HCT116 (cell line): ENCODE measurements at regions not wholly inside any gene's neighbourhood (a gene's known extent, or its start where the extent isn't known, plus 50 kb on each side); places are given as distances from the start of the nearest gene placed in this dataset.

Source experiments
- ATAC-seq: fragments of 200-7000 bp; cut with Tn5 transposase; 2 replicates; pipeline ENCODE4 v1.9.1; 2020; ENCODE audit warnings: mild to moderate bottlenecking, moderate library complexity
- BruUV-seq: library from RNA; stranded (reverse); fragments of 400-500 nt; replicated peaks from 2 replicates; lab custom pipeline; 2021; lab: Mats Ljungman, UMichigan
- CTCF ChIA-PET: fragments of 300-600 bp; sonication (Branson Sonifier 250); formaldehyde crosslinking; loops from one replicate; lab custom pipeline; 2021; ENCODE audit warnings: antibody characterized with exemption; lab: Charles Lee
- POLR2A ChIA-PET: fragments of 300-600, 350-600 bp; sonication (Branson Sonifier 250); formaldehyde crosslinking; loops from one replicate; lab custom pipeline; 2021; ENCODE audit warnings: antibody characterized with exemption; lab: Charles Lee
- RAD21 ChIA-PET, 2 experiments: fragments of 300-600 bp; sonication (Branson Sonifier 250); formaldehyde crosslinking; loops; one replicate each; lab custom pipeline; 2023; ENCODE audit warnings: low total read pairs in 2 of 2; ENCODE audit not compliant: uncharacterized antibody in 2 of 2, unreplicated experiment in 2 of 2, low non-redundant PET in 1 of 2; lab: Charles Lee
- DNase-seq: peaks from one replicate; pipeline ENCODE4 v3.0.0-alpha.2; 2010; ENCODE audit warnings: low read depth, low spot score
- H2AFZ ChIP-seq: fragments of 200-600 bp; shearing (Covaris generic), sonication (generic); 2 replicates; pipeline ENCODE4 v1.6.1; 2017; ENCODE audit warnings: low read depth, mixed run types, mixed read lengths, antibody characterized with exemption, low read length; ENCODE audit not compliant: poor library complexity, severe bottlenecking
- H3K27ac ChIP-seq: 2 replicates; pipeline ENCODE4 v1.5.1; 2012; ENCODE audit warnings: low read depth, low read length
- H3K27me3 ChIP-seq: fragments of 200-600 bp; sonication (generic); 2 replicates; pipeline ENCODE4 v1.6.1; 2016; ENCODE audit warnings: mixed run types, low read length, mixed read lengths; ENCODE audit not compliant: insufficient read depth
- H3K36me3 ChIP-seq, 2 experiments: fragments of 200-500 bp in 1 of 2; fragments of 200-600 bp in 1 of 2; sonication (Bioruptor generic) in 1 of 2; sonication (generic) in 1 of 2; 2 replicates each; pipeline versions ENCODE4 v1.5.1 to v1.6.1; 2014 to 2016; ENCODE audit warnings: low read length in 2 of 2, inconsistent platforms in 1 of 2, mixed read lengths in 1 of 2, mixed run types in 1 of 2; ENCODE audit not compliant: insufficient read depth in 2 of 2, control insufficient read depth in 1 of 2
- H3K4me1 ChIP-seq, 2 experiments: fragments of 200-600 bp in 1 of 2; sonication (generic) in 1 of 2; 2 replicates each; pipeline versions ENCODE4 v1.5.1 to v1.6.1; 2012 to 2017; ENCODE audit warnings: low read length in 2 of 2, inconsistent platforms in 1 of 2, mild to moderate bottlenecking in 1 of 2, mixed read lengths in 1 of 2, mixed run types in 1 of 2, moderate library complexity in 1 of 2; ENCODE audit not compliant: insufficient read depth in 2 of 2, control insufficient read depth in 1 of 2
- H3K4me2 ChIP-seq: fragments of 200-600 bp; sonication (generic); 2 replicates; pipeline ENCODE4 v1.6.1; 2017; ENCODE audit warnings: mixed run types, low read length, mixed read lengths
- H3K4me3 ChIP-seq, 2 experiments: fragments of 200-600 bp in 1 of 2; sonication (generic) in 1 of 2; replicated peaks in 1 of 2; 2 replicates each; pipeline ENCODE4 v1.5.1; 2011 to 2016; ENCODE audit warnings: low read length in 2 of 2, control low read depth in 1 of 2, low read depth in 1 of 2, mild to moderate bottlenecking in 1 of 2, mixed read lengths in 1 of 2, mixed run types in 1 of 2
- H3K79me2 ChIP-seq: fragments of 200-600 bp; sonication (generic); 2 replicates; pipeline ENCODE4 v1.6.1; 2017; ENCODE audit warnings: mild to moderate bottlenecking, mixed run types, low read length, moderate library complexity, mixed read lengths; ENCODE audit not compliant: insufficient read depth
- H3K9ac ChIP-seq: fragments of 200-600 bp; sonication (generic); 2 replicates; pipeline ENCODE4 v1.6.1; 2016; ENCODE audit warnings: low read length, mixed read lengths
- H3K9me2 ChIP-seq: fragments of 200-600 bp; sonication (generic), shearing (Covaris generic); 2 replicates; pipeline ENCODE4 v1.6.1; 2017; ENCODE audit warnings: mixed run types, mild to moderate bottlenecking, moderate library complexity; ENCODE audit not compliant: insufficient read depth
- H3K9me3 ChIP-seq, 2 experiments: fragments of 200-500 bp in 1 of 2; fragments of 200-600 bp in 1 of 2; sonication (Bioruptor generic) in 1 of 2; sonication (generic) in 1 of 2; 2 replicates each; pipeline ENCODE4 v1.6.1; 2014 to 2017; ENCODE audit warnings: low read length in 2 of 2, mixed read lengths in 2 of 2, inconsistent platforms in 1 of 2, low read depth in 1 of 2, mild to moderate bottlenecking in 1 of 2, mixed run types in 1 of 2, moderate library complexity in 1 of 2; ENCODE audit not compliant: control insufficient read depth in 1 of 2, insufficient read depth in 1 of 2
- H4K20me1 ChIP-seq: fragments of 200-600 bp; sonication (generic), shearing (Covaris generic); 2 replicates; pipeline ENCODE4 v1.6.1; 2017; ENCODE audit warnings: mixed run types, mild to moderate bottlenecking, moderate library complexity; ENCODE audit not compliant: insufficient read depth
- CBX3 ChIP-seq: IDR thresholded peaks from 2 replicates; pipeline ENCODE4 v1.6.1; 2012; ENCODE audit warnings: low read depth
- CEBPB ChIP-seq: IDR thresholded peaks from 2 replicates; pipeline ENCODE4 v1.6.1; 2012; ENCODE audit warnings: low read depth
- EGR1 ChIP-seq: IDR thresholded peaks from 2 replicates; pipeline ENCODE4 v1.6.1; 2012; ENCODE audit warnings: low read depth
- EZH2phosphoT487 ChIP-seq: fragments of 200-600 bp; IDR thresholded peaks from 2 replicates; pipeline ENCODE4 v1.6.1; 2018; ENCODE audit warnings: antibody characterized with exemption, borderline replicate concordance
- JUND ChIP-seq: IDR thresholded peaks from 2 replicates; pipeline ENCODE4 v1.6.1; 2012
- POLR2AphosphoS5 ChIP-seq: IDR thresholded peaks from 2 replicates; pipeline ENCODE4 v1.6.1; 2011; ENCODE audit warnings: mild to moderate bottlenecking, low read depth, low read length, moderate library complexity
- SIN3A ChIP-seq: IDR thresholded peaks from 2 replicates; pipeline ENCODE4 v1.6.1; 2012; ENCODE audit warnings: low read depth
- SP1 ChIP-seq: IDR thresholded peaks from 2 replicates; pipeline ENCODE4 v1.6.1; 2012; ENCODE audit warnings: low read depth
- SRF ChIP-seq: IDR thresholded peaks from 2 replicates; pipeline ENCODE4 v1.6.1; 2012; ENCODE audit warnings: low read depth
- TCF7L2 ChIP-seq: IDR thresholded peaks from 2 replicates; pipeline ENCODE4 v1.7.0; 2011; ENCODE audit warnings: borderline replicate concordance, inconsistent platforms; ENCODE audit not compliant: insufficient read depth, insufficient read length; ENCODE audit errors: extremely low read depth
- ZFX ChIP-seq: fragments of 450-650 bp; IDR thresholded peaks from 2 replicates; pipeline ENCODE4 v1.6.1; 2017
- intact Hi-C: fragments of 100-400 bp; cut with micrococcal nuclease; formaldehyde crosslinking; loops from 2 replicates; pipeline ENCODE4 v1.10.0; 2022
- TF ChIP-seq, protein P1 (sequence below), 3 experiments: fragments of 200-600 bp in 1 of 3; sonication (generic) in 1 of 3; IDR thresholded peaks in 2 of 3; conservative IDR thresholded peaks in 1 of 3; 2 replicates each; pipeline ENCODE4 v1.5.1; 2012 to 2017; ENCODE audit warnings: low read depth in 2 of 3, low read length in 2 of 3, antibody characterized with exemption in 1 of 3, borderline replicate concordance in 1 of 3, control low read depth in 1 of 3, mild to moderate bottlenecking in 1 of 3, mixed read lengths in 1 of 3, mixed run types in 1 of 3, moderate library complexity in 1 of 3; ENCODE audit not compliant: insufficient read depth in 1 of 3

DNA sequence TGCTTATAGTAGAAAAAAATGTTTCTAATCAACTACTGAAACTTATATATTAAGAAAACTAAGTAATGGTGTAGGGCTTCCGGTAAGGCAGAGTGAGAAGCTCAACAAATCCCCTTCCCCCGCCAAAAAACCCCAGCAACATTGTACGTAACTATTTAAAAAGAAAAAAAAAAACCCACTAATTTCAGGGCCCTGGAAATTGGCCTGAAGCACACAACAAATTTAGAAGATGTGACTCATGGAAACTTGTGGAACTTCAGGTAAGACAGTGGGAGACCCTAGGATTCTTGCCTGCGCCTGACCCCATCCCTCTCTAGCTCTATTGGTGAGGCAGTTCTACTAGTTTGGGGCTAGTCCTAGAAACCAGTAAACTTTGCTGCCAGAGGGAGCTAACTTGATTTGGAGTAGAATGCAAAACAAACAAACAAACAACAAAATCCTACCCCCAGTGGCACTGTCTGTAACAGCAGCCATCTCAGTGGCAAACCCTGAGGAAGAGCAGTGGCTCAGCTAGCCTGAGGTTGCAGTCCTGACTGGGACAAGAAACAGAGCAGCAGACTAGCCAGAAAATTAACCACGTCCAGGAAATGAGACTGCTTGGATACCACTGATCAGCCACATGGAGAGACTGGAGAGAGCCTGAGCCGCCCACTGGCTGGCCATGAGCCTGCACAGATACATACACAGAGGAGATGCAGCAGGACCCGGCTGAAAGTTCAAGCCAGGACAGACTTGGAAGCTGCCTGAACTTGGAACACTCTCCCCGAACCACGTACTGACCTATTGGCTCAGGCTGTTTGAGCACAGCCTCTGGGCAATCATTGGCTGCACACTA, 135.1 kb downstream of the TBXT start:
- intact Hi-C loops = no loop called here
- Histone ChIP-seq H3K9me2 (no peaks in the 10 kb centered on the region), H3K9ac (peak overlapping the region; percentile 26; the same call in 1 of the 2 replicates), H4K20me1 (no peaks in the 10 kb centered on the region), H3K4me2 (peak overlapping the region; percentile 58), H3K4me3 (no peak overlapping the region), H3K27me3 (no peaks in the 10 kb centered on the region), H3K79me2 (no peaks in the 10 kb centered on the region), H3K36me3 (no peaks in the 10 kb centered on the region), H3K9me3 (no peaks in the 10 kb centered on the region), H3K27ac (peak overlapping the region; percentile 60), H3K4me1 (peaks cover 6 to 11% of the 10 kb centered on the region in 2 experiments; a peak in 3 of 4 replicates), H2AFZ (peak overlapping the region; percentile 83)
- peak; percentile 47 for DNase-seq
- BruUV-seq = no TSS peak
- ChIA-PET CTCF (interaction anchor here (1.0 to 1.3 kb wide), 2 partner anchors 65 to 142 kb away, joined by 4 to 5 read pairs; no protein-coding TSS in a partner anchor), RAD21 (no interaction called here), POLR2A (interaction anchor here (0.7 kb wide), 1 partner anchor 54 kb away, joined by 3 read pairs; no protein-coding TSS in a partner anchor)
- TF ChIP-seq ZFX = no peak
- TF ChIP-seq EZH2phosphoT487 = no peak
- TF ChIP-seq SIN3A = no peak
- TF ChIP-seq CBX3 = 0 out of 2 replicates have a peak, but pooled peaks have one; percentile 32
- TF ChIP-seq, protein P1, sequence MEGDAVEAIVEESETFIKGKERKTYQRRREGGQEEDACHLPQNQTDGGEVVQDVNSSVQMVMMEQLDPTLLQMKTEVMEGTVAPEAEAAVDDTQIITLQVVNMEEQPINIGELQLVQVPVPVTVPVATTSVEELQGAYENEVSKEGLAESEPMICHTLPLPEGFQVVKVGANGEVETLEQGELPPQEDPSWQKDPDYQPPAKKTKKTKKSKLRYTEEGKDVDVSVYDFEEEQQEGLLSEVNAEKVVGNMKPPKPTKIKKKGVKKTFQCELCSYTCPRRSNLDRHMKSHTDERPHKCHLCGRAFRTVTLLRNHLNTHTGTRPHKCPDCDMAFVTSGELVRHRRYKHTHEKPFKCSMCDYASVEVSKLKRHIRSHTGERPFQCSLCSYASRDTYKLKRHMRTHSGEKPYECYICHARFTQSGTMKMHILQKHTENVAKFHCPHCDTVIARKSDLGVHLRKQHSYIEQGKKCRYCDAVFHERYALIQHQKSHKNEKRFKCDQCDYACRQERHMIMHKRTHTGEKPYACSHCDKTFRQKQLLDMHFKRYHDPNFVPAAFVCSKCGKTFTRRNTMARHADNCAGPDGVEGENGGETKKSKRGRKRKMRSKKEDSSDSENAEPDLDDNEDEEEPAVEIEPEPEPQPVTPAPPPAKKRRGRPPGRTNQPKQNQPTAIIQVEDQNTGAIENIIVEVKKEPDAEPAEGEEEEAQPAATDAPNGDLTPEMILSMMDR (IDR thresholded peaks at IDR 0.05 in 2 of 3, conservative IDR thresholded peaks at IDR 0.05 in 1 of 3; ENCODE audit: borderline replicate concordance in 1 of 3, insufficient read depth in 1 of 3, low read depth in 2 of 3, low read length in 2 of 3) = peak in 2 of 3 experiments; percentile 37 to 52; a peak in 4 of 6 replicates
- peak; percentile 96 for ATAC-seq

DNA sequence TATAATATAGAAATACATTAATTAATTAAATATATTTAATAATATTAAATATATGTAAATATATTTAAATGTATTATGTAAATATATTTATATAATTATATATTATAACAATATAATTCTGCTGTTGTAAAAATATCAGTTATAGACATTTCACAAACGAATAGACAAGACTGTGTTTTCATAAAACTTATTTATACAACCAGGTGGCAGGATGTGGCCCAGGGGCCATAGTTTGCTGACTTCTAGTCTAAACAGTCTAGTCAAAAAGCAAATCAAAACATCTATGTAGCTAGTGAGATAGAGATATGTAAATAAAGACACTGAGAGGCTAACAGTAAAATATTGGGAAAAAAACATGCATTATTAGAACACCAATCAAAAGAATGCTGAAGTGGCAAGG, 136.4 kb downstream of the TBXT start:
- H3K4me3 ChIP-seq = no peak overlapping the region
- H3K9me3 ChIP-seq = no peaks in the 10 kb centered on the region
- intact Hi-C loops = no loop called here
- ChIA-PET POLR2A (no interaction called here), CTCF (no interaction called here), RAD21 (no interaction called here)
- no peaks in the 10 kb centered on the region for H4K20me1 ChIP-seq
- DNase-seq = no peak
- no peak overlapping the region for H3K9ac ChIP-seq
- ATAC-seq = no peak
- H3K27me3 ChIP-seq = no peaks in the 10 kb centered on the region
- H3K4me2 ChIP-seq = no peak overlapping the region
- no peaks in the 10 kb centered on the region for H3K79me2 ChIP-seq
- BruUV-seq = no TSS peak
- H3K27ac ChIP-seq = no peak overlapping the region
- no peaks in the 10 kb centered on the region for H3K36me3 ChIP-seq
- peaks cover 6 to 11% of the 10 kb centered on the region in 2 experiments; a peak in 3 of 4 replicates for H3K4me1 ChIP-seq
- no peaks in the 10 kb centered on the region for H3K9me2 ChIP-seq
- H2AFZ ChIP-seq = peak overlapping the region; percentile 83
- TF ChIP-seq POLR2AphosphoS5 (no peak), SP1 (no peak), ZFX (no peak), SRF (no peak), TCF7L2 (no peak), CBX3 (no peak), SIN3A (no peak), EGR1 (no peak), JUND (no peak), CEBPB (no peak)
- TF ChIP-seq, protein P1 (IDR thresholded peaks at IDR 0.05 in 2 of 3, conservative IDR thresholded peaks at IDR 0.05 in 1 of 3; ENCODE audit: borderline replicate concordance in 1 of 3, insufficient read depth in 1 of 3, low read depth in 2 of 3, low read length in 2 of 3) = no peak
